PC-9 (cell line): ENCODE measurements at regions not wholly inside any gene's neighbourhood (a gene's known extent, or its start where the extent isn't known, plus 50 kb on each side); places are given as distances from the start of the nearest gene placed in this dataset.

ENCODE experiments used
- BruUV-seq: library from RNA; stranded (reverse); fragments of 400-500 nt; replicated peaks from 2 replicates; lab custom pipeline; 2021; lab: Mats Ljungman, UMichigan
- CTCF ChIA-PET: fragments of 300-600 bp; sonication (Branson Sonifier 250); formaldehyde crosslinking; loops from one replicate; lab custom pipeline; 2022; ENCODE audit warnings: antibody characterized with exemption; lab: Charles Lee
- POLR2A ChIA-PET: fragments of 300-600 bp; sonication (Branson Sonifier 250); formaldehyde crosslinking; loops from one replicate; lab custom pipeline; 2022; ENCODE audit warnings: antibody characterized with exemption; ENCODE audit not compliant: unreplicated experiment; lab: Charles Lee
- DNase-seq, 2 experiments: peaks; one replicate each; pipeline versions ENCODE4 v3.0.0 to v3.0.0-alpha.2; 2015 to 2022; ENCODE audit warnings: mixed read lengths in 1 of 2
- H2AFZ ChIP-seq: fragments of 200-600 bp; sonication (generic); 2 replicates; pipeline ENCODE4 v1.8.1; 2017; ENCODE audit warnings: antibody characterized with exemption
- H3F3A ChIP-seq: fragments of 200-600 bp; sonication (generic); 2 replicates; pipeline ENCODE4 v1.8.1; 2017; ENCODE audit warnings: antibody characterized with exemption, mild to moderate bottlenecking, low read depth; ENCODE audit not compliant: insufficient read depth
- H3K27ac ChIP-seq: fragments of 200-600 bp; sonication (generic); 2 replicates; pipeline ENCODE4 v1.6.1; 2016; ENCODE audit warnings: mixed run types
- H3K27me3 ChIP-seq: fragments of 200-600 bp; sonication (generic); 2 replicates; pipeline ENCODE4 v1.6.1; 2016; ENCODE audit warnings: low read depth, mixed run types; ENCODE audit not compliant: insufficient read depth
- H3K36me3 ChIP-seq: fragments of 200-600 bp; sonication (generic); 2 replicates; pipeline ENCODE4 v1.6.1; 2016; ENCODE audit warnings: low read depth, mixed run types
- H3K4me1 ChIP-seq: fragments of 200-600 bp; sonication (generic); replicated peaks from 2 replicates; pipeline ENCODE4 v1.6.1; 2016; ENCODE audit warnings: mixed run types; ENCODE audit not compliant: insufficient read depth
- H3K4me2 ChIP-seq: fragments of 200-600 bp; sonication (generic); 2 replicates; pipeline ENCODE4 v1.6.1; 2017; ENCODE audit warnings: mixed run types
- H3K4me3 ChIP-seq: fragments of 200-600 bp; sonication (generic); 2 replicates; pipeline ENCODE4 v1.6.1; 2016; ENCODE audit warnings: mixed run types
- H3K79me2 ChIP-seq: fragments of 200-600 bp; sonication (generic); 2 replicates; pipeline ENCODE4 v1.6.1; 2017; ENCODE audit warnings: low read depth, mixed run types
- H3K9me2 ChIP-seq: fragments of 200-600 bp; sonication (generic); 2 replicates; pipeline ENCODE4 v1.8.1; 2017; ENCODE audit warnings: mild to moderate bottlenecking; ENCODE audit not compliant: insufficient read depth
- H3K9me3 ChIP-seq: fragments of 200-600 bp; sonication (generic); 2 replicates; pipeline ENCODE4 v1.8.1; 2016; ENCODE audit warnings: low read depth; ENCODE audit not compliant: insufficient read depth
- H4K20me1 ChIP-seq: fragments of 200-600 bp; sonication (generic); 2 replicates; pipeline ENCODE4 v1.8.1; 2017; ENCODE audit not compliant: insufficient read depth
- CTCF ChIP-seq: fragments of 200-600 bp; sonication (generic); conservative IDR thresholded peaks from 2 replicates; pipeline ENCODE4 v1.6.1; 2017; ENCODE audit warnings: mixed run types, antibody characterized with exemption, mild to moderate bottlenecking, moderate library complexity
- EZH2 ChIP-seq: fragments of 200-600 bp; sonication (generic); IDR thresholded peaks from 2 replicates; pipeline ENCODE4 v1.8.0; 2017; ENCODE audit warnings: antibody characterized with exemption, low read depth
- intact Hi-C: fragments of 100-400 bp; cut with micrococcal nuclease; formaldehyde crosslinking; loops from one replicate; pipeline ENCODE4 v1.10.0; 2022; ENCODE audit not compliant: unreplicated experiment

- POLR2A ChIA-PET = no interaction called here
- no peaks in the 10 kb centered on the region for H3K79me2 ChIP-seq
- BruUV-seq = no TSS peak
- no peaks in the 10 kb centered on the region for H3K4me1 ChIP-seq
- H3K27me3 ChIP-seq = no peaks in the 10 kb centered on the region
- H3K4me2 ChIP-seq = no peak overlapping the region
- no peak overlapping the region for H3K27ac ChIP-seq
- no peak for DNase-seq
- no peaks in the 10 kb centered on the region for H3F3A ChIP-seq
- no peaks in the 10 kb centered on the region for H4K20me1 ChIP-seq
- no peak overlapping the region for H3K4me3 ChIP-seq
- no peaks in the 10 kb centered on the region for H3K9me2 ChIP-seq
- CTCF ChIA-PET = no interaction called here
- no peaks in the 10 kb centered on the region for H3K9me3 ChIP-seq
- H3K36me3 ChIP-seq = no peaks in the 10 kb centered on the region
- intact Hi-C loops = no loop called here
- H2AFZ ChIP-seq = no peak overlapping the region
- TF ChIP-seq CTCF (no peak), EZH2 (no peak)
Observed at GRCh38 chr2:120515759-120516678, 170.1 kb downstream of the INHBB start.

- Histone ChIP-seq H4K20me1 (no peaks in the 10 kb centered on the region), H3F3A (no peaks in the 10 kb centered on the region), H3K36me3 (no peaks in the 10 kb centered on the region), H3K27ac (no peak overlapping the region), H3K4me2 (no peak overlapping the region), H3K79me2 (no peaks in the 10 kb centered on the region), H2AFZ (no peak overlapping the region), H3K9me3 (no peaks in the 10 kb centered on the region), H3K27me3 (no peaks in the 10 kb centered on the region), H3K4me1 (no peaks in the 10 kb centered on the region), H3K9me2 (no peaks in the 10 kb centered on the region), H3K4me3 (no peak overlapping the region)
- CTCF ChIA-PET = no interaction called here
- no peak for DNase-seq
- intact Hi-C loops = no loop called here
- TF ChIP-seq CTCF (no peak), EZH2 (no peak)
- no TSS peak for BruUV-seq
- POLR2A ChIA-PET = no interaction called here
Observed at GRCh38 chr2:120516679-120517314, 170.9 kb downstream of the INHBB start.

GRCh38 chr2:120517751-120518469 is 172.0 kb downstream of the INHBB start:
- no peak overlapping the region for H3K4me3 ChIP-seq
- no peaks in the 10 kb centered on the region for H3K27me3 ChIP-seq
- BruUV-seq = no TSS peak
- no peaks in the 10 kb centered on the region for H3K4me1 ChIP-seq
- intact Hi-C loops = no loop called here
- H3K9me2 ChIP-seq = no peaks in the 10 kb centered on the region
- no peak overlapping the region for H3K27ac ChIP-seq
- H3K4me2 ChIP-seq = no peak overlapping the region
- H4K20me1 ChIP-seq = no peaks in the 10 kb centered on the region
- ChIA-PET CTCF (no interaction called here), POLR2A (no interaction called here)
- no peaks in the 10 kb centered on the region for H3K79me2 ChIP-seq
- no peaks in the 10 kb centered on the region for H3F3A ChIP-seq
- no peaks in the 10 kb centered on the region for H3K36me3 ChIP-seq
- no peak for DNase-seq
- H3K9me3 ChIP-seq = no peaks in the 10 kb centered on the region
- no peak overlapping the region for H2AFZ ChIP-seq
- no peak for TF ChIP-seq EZH2
